ENCODE measurements at regions not wholly inside any gene's neighbourhood (a gene's known extent, or its start where the extent isn't known, plus 50 kb on each side); places are given as distances from the start of the nearest gene placed in this dataset.

GRCh38 chr2:128835974-128836373, 517.3 kb upstream of the HS6ST1 start:
- TF ChIP-seq CTCF (IDR thresholded peaks at IDR 0.05) (no peak), POLR2A (IDR thresholded peaks at IDR 0.05) (no peak)

Data from lower leg skin (tissue), 3 donors.